HG02759 (cell line): ENCODE measurements at regions not wholly inside any gene's neighbourhood (a gene's known extent, or its start where the extent isn't known, plus 50 kb on each side); places are given as distances from the start of the nearest gene placed in this dataset.
"Not testable (repeated sequence)": the region's sequence is repeated elsewhere in the genome, so short reads cannot be mapped to it uniquely, and the experiment has no call there.

Experiments
- ATAC-seq: cut with Tn5 transposase; IDR thresholded peaks from one replicate; pipeline ENCODE4 v1.9.1; 2021; ENCODE audit warnings: mild to moderate bottlenecking, moderate library complexity; ENCODE audit not compliant: unreplicated experiment

- no peak for ATAC-seq
Observed at GRCh38 chr7:10507032-10507431, 466.6 kb upstream of the PHF14 start.

- ATAC-seq: no peak
Observed at GRCh38 chr7:10521306-10521705, 452.4 kb upstream of the PHF14 start.

- not testable (repeated sequence) for ATAC-seq
Observed at GRCh38 chr7:10533429-10533828, 440.2 kb upstream of the PHF14 start.

GRCh38 chr7:10536561-10536960 is 437.1 kb upstream of the PHF14 start:
- no peak for ATAC-seq

- no peak for ATAC-seq
Observed at GRCh38 chr7:10537764-10538163, 435.9 kb upstream of the PHF14 start.

- ATAC-seq: no peak
Observed at GRCh38 chr7:10557375-10557774, 416.3 kb upstream of the PHF14 start.

GRCh38 chr7:10560497-10560896 is 413.2 kb upstream of the PHF14 start:
- no peak for ATAC-seq

GRCh38 chr7:10568891-10569290 is 404.8 kb upstream of the PHF14 start:
- ATAC-seq: no peak

- no peak for ATAC-seq
Observed at GRCh38 chr7:10571759-10572158, 401.9 kb upstream of the PHF14 start.

- no peak for ATAC-seq
Observed at GRCh38 chr7:10577866-10578374, 395.8 kb upstream of the PHF14 start.

- no peak for ATAC-seq
Observed at GRCh38 chr7:10579561-10579960, 394.1 kb upstream of the PHF14 start.

- ATAC-seq: no peak
Observed at GRCh38 chr7:10584886-10585285, 388.8 kb upstream of the PHF14 start.

GRCh38 chr7:10588084-10588483 is 385.6 kb upstream of the PHF14 start:
- ATAC-seq: no peak

- no peak for ATAC-seq
Observed at GRCh38 chr7:10592604-10593003, 381.1 kb upstream of the PHF14 start.

- ATAC-seq: no peak
Observed at GRCh38 chr7:10593080-10593479, 380.6 kb upstream of the PHF14 start.

- ATAC-seq: no peak
Observed at GRCh38 chr7:10596827-10597226, 376.8 kb upstream of the PHF14 start.

GRCh38 chr7:10604128-10604527 is 369.5 kb upstream of the PHF14 start:
- no peak for ATAC-seq

- ATAC-seq: no peak
Observed at GRCh38 chr7:10612950-10613349, 360.7 kb upstream of the PHF14 start.

GRCh38 chr7:10618953-10619352 is 354.7 kb upstream of the PHF14 start:
- no peak for ATAC-seq

GRCh38 chr7:10632712-10633111 is 341.0 kb upstream of the PHF14 start:
- no peak for ATAC-seq

GRCh38 chr7:10634239-10634638 is 339.4 kb upstream of the PHF14 start:
- no peak for ATAC-seq

GRCh38 chr7:10637991-10638390 is 335.7 kb upstream of the PHF14 start:
- ATAC-seq: no peak

- ATAC-seq: no peak
Observed at GRCh38 chr7:10643545-10643944, 330.1 kb upstream of the PHF14 start.

- no peak for ATAC-seq
Observed at GRCh38 chr7:10644849-10645248, 328.8 kb upstream of the PHF14 start.
